Stimulated activated CD8-positive, alpha-beta memory T cell treated with anti-CD3 and anti-CD28 coated beads, Interleukin-7, amount 100 ng/mL, for 4 hours (primary cell): ENCODE measurements at regions not wholly inside any gene's neighbourhood (a gene's known extent, or its start where the extent isn't known, plus 50 kb on each side); places are given as distances from the start of the nearest gene placed in this dataset.

Experiments
- DNase-seq, 2 donors: peaks; one replicate each; pipeline ENCODE4 v3.0.0-alpha.2; 2020; ENCODE audit warnings: low read depth in 2 of 2

GRCh38 chr20:57943950-57944349 lies 234.1 kb upstream of the PMEPA1 start:
- DNase-seq: no peak

- DNase-seq: no peak
Measured at GRCh38 chr20:57943291-57943690, 233.5 kb upstream of the PMEPA1 start.

GRCh38 chr20:57941604-57942381 lies 232.0 kb upstream of the PMEPA1 start:
- DNase-seq: no peak

- DNase-seq: no peak
Measured at GRCh38 chr20:57940868-57941522, 231.2 kb upstream of the PMEPA1 start.

- no peak for DNase-seq
Measured at GRCh38 chr20:57940376-57940775, 230.6 kb upstream of the PMEPA1 start.

- DNase-seq: no peak
Measured at GRCh38 chr20:57939499-57939898, 229.7 kb upstream of the PMEPA1 start.

GRCh38 chr20:57938158-57939108 lies 228.6 kb upstream of the PMEPA1 start:
- DNase-seq: no peak

- DNase-seq: no peak
Measured at GRCh38 chr20:57936636-57937385, 227.0 kb upstream of the PMEPA1 start.

GRCh38 chr20:57934913-57935312 lies 225.1 kb upstream of the PMEPA1 start:
- no peak for DNase-seq

- DNase-seq: no peak
Measured at GRCh38 chr20:57934007-57934805, 224.4 kb upstream of the PMEPA1 start.

GRCh38 chr20:57932227-57932864 lies 222.5 kb upstream of the PMEPA1 start:
- DNase-seq: no peak

GRCh38 chr20:57930351-57930750 lies 220.5 kb upstream of the PMEPA1 start:
- no peak for DNase-seq

GRCh38 chr20:57928181-57928967 lies 218.6 kb upstream of the PMEPA1 start:
- no peak for DNase-seq

GRCh38 chr20:57927376-57927775 lies 217.6 kb upstream of the PMEPA1 start:
- no peak for DNase-seq

- DNase-seq: no peak
Measured at GRCh38 chr20:57922706-57923105, 212.9 kb upstream of the PMEPA1 start.

GRCh38 chr20:57922083-57922482 lies 212.3 kb upstream of the PMEPA1 start:
- DNase-seq: no peak

GRCh38 chr20:57921676-57922075 lies 211.9 kb upstream of the PMEPA1 start:
- no peak for DNase-seq

GRCh38 chr20:57920971-57921370 lies 211.2 kb upstream of the PMEPA1 start:
- DNase-seq: no peak

- DNase-seq: no peak
Measured at GRCh38 chr20:57919049-57919448, 209.2 kb upstream of the PMEPA1 start.
